DOHH2 (cell line): ENCODE measurements at regions not wholly inside any gene's neighbourhood (a gene's known extent, or its start where the extent isn't known, plus 50 kb on each side); places are given as distances from the start of the nearest gene placed in this dataset.

ENCODE experiments used
- CTCF ChIP-seq: fragments of 200-600 bp; sonication (generic); IDR thresholded peaks from one replicate; pipeline ENCODE4 v1.5.1; 2014; ENCODE audit warnings: antibody characterized with exemption, mild to moderate bottlenecking, low read depth, low read length; ENCODE audit not compliant: poor library complexity, severe bottlenecking
- EZH2phosphoT487 ChIP-seq: fragments of 200-600 bp; sonication (generic); IDR thresholded peaks from 2 replicates; pipeline ENCODE4 v1.6.1; 2017; ENCODE audit warnings: borderline replicate concordance, mild to moderate bottlenecking, antibody characterized with exemption, low read length, moderate library complexity, mixed read lengths

DNA sequence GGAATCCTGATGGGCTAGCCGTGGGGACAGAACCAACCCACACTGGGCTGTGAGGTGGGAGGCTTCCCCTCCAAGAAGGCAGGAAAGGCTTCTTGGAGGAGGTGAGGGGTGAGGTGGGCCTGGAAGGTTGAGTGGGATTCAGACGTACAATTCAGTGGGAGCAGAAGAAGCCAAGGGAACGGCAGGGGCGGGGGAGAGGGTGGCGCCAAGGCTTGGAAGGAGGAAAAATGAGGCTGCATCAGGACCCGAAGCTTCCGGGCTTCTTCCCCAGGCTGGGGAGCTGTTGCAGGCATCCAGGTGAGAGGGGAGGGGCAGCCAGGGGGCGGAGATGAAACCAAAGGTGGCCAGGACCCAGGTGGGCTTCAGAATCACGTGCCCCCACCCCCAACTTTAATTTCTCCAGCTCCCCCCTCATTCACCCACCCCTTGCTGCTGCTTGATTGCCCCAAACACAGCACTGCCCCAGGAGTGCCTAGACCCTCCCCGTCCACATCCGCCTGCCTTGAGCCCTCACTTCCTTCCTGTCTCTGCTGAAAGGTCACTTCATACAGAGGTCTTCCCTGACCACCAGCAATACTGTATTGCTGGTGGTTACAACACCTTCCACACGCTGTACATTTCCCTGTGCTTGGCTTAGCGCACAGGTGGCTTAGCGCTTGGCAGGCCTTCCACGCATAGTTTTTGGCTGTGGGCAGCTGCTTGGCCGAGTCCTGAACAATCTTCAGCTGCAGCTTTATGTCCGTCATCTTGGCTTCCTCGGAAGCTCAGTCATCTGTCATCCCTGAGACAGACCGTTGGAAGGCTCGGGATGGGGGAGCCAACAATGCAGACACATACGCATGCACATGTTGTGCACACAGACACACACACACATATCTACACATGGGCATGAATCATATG, 193.5 kb downstream of the RGS3 start:
- TF ChIP-seq CTCF (no peak), EZH2phosphoT487 (no peak)
